SHP77 treated with DMSO at 0.1 percent for 48 hours (cell line): ENCODE measurements at regions not wholly inside any gene's neighbourhood (a gene's known extent, or its start where the extent isn't known, plus 50 kb on each side); places are given as distances from the start of the nearest gene placed in this dataset.
"Not testable (repeated sequence)": the region's sequence is repeated elsewhere in the genome, so short reads cannot be mapped to it uniquely, and the experiment has no call there.

Experiments used
- DNase-seq: peaks from one replicate; lab custom pipeline; 2025; lab: John Stamatoyannopoulos, UW

- no peak for DNase-seq
Observed at GRCh38 chr17:70588003-70588402, 418.7 kb downstream of the KCNJ2 start.

GRCh38 chr17:70597774-70598173, 428.4 kb downstream of the KCNJ2 start:
- DNase-seq = no peak

- DNase-seq = no peak
Observed at GRCh38 chr17:70599198-70599597, 429.9 kb downstream of the KCNJ2 start.

- DNase-seq = not testable (repeated sequence)
Observed at GRCh38 chr17:70599945-70600344, 430.6 kb downstream of the KCNJ2 start.

- DNase-seq = no peak
Observed at GRCh38 chr17:70603226-70603625, 433.9 kb downstream of the KCNJ2 start.

- DNase-seq = no peak
Observed at GRCh38 chr17:70604854-70605253, 435.5 kb downstream of the KCNJ2 start.

- DNase-seq = no peak
Observed at GRCh38 chr17:70606086-70606485, 436.8 kb downstream of the KCNJ2 start.

- DNase-seq = no peak
Observed at GRCh38 chr17:70608193-70608592, 438.9 kb downstream of the KCNJ2 start.

- no peak for DNase-seq
Observed at GRCh38 chr17:70608957-70609356, 439.6 kb downstream of the KCNJ2 start.

- no peak for DNase-seq
Observed at GRCh38 chr17:70609566-70609965, 440.2 kb downstream of the KCNJ2 start.

- DNase-seq = no peak
Observed at GRCh38 chr17:70610161-70610560, 440.8 kb downstream of the KCNJ2 start.

- DNase-seq = no peak
Observed at GRCh38 chr17:70613681-70614080, 444.3 kb downstream of the KCNJ2 start.

- no peak for DNase-seq
Observed at GRCh38 chr17:70615831-70616230, 446.5 kb downstream of the KCNJ2 start.

- DNase-seq = no peak
Observed at GRCh38 chr17:70618641-70619040, 449.3 kb downstream of the KCNJ2 start.

- DNase-seq = no peak
Observed at GRCh38 chr17:70621566-70621965, 452.2 kb downstream of the KCNJ2 start.

GRCh38 chr17:70622368-70623260, 453.3 kb downstream of the KCNJ2 start:
- peak; percentile 34 for DNase-seq

GRCh38 chr17:70624211-70624610, 454.9 kb downstream of the KCNJ2 start:
- no peak for DNase-seq

GRCh38 chr17:70629902-70630301, 460.6 kb downstream of the KCNJ2 start:
- no peak for DNase-seq

- DNase-seq = peak; percentile 21
Observed at GRCh38 chr17:70636517-70637133, 467.3 kb downstream of the KCNJ2 start.

- no peak for DNase-seq
Observed at GRCh38 chr17:70642059-70642458, 472.7 kb downstream of the KCNJ2 start.

- DNase-seq = no peak
Observed at GRCh38 chr17:70644096-70644495, 474.8 kb downstream of the KCNJ2 start.

GRCh38 chr17:70646673-70647072, 477.3 kb downstream of the KCNJ2 start:
- no peak for DNase-seq

- no peak for DNase-seq
Observed at GRCh38 chr17:70648166-70648565, 478.8 kb downstream of the KCNJ2 start.
